ENCODE measurements at regions not wholly inside any gene's neighbourhood (a gene's known extent, or its start where the extent isn't known, plus 50 kb on each side); places are given as distances from the start of the nearest gene placed in this dataset.
"Not testable (repeated sequence)": the region's sequence is repeated elsewhere in the genome, so short reads cannot be mapped to it uniquely, and the experiment has no call there.

- DNase-seq (ENCODE audit: low spot score) (no peak), FAIRE-seq (no peak)
Observed at GRCh38 chr4:137866671-137867070, 334.4 kb upstream of the PCDH18 start.

GRCh38 chr4:137861682-137862081 lies 329.4 kb upstream of the PCDH18 start:
- no peak for DNase-seq (ENCODE audit: low spot score)

GRCh38 chr4:137853424-137853823 lies 321.1 kb upstream of the PCDH18 start:
- DNase-seq (ENCODE audit: low spot score) (no peak), FAIRE-seq (no peak)

More at GRCh38 chr4:137861682-137862081, 329.4 kb upstream of the PCDH18 start:
- no peak for FAIRE-seq

DNA sequence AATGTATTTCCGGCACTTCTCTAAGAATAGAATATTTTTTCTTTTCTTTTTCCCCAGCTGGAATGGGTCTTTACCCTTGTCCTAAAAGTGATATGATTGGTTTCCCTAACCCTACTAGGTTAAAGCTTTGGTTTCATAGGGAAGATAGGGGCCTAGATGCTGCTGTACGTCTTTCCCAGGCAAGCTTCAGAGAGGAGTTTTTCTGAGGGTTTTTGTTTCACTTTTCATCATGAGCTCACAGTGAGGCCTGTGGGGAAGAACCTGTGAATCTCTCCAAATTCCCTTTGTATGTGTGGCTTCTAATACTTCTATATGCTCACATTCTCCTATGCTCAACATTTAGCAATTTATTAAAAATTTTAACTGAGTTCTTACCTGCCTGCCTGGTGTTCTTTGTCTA lies 320.0 kb upstream of the PCDH18 start:
- FAIRE-seq (no peak), DNase-seq (ENCODE audit: low spot score) (no peak)

- FAIRE-seq (no peak), DNase-seq (ENCODE audit: low spot score) (no peak)
Observed at GRCh38 chr4:137851435-137851834, 319.1 kb upstream of the PCDH18 start.

DNA sequence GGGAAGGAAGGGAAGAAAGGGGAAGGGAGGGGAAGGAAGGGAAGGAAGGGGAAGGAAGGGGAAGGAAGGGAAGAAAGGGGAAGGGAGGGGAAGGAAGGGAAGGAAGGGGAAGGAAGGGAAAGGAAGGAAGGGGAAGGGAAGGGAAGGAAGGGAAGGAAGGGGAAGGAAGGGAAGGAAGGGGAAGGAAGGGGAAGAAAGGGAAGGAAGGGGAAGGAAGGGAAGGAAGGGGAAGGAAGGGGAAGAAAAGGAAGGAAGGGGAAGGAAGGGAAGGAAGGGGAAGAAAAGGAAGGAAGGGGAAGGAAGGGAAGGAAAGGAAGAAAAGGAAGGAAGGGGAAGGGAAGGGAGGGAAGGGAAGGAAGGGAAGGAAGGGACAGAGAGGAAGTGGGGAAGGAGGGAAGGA lies 295.7 kb upstream of the PCDH18 start:
- not testable (repeated sequence) for DNase-seq (ENCODE audit: low spot score); FAIRE-seq

DNA sequence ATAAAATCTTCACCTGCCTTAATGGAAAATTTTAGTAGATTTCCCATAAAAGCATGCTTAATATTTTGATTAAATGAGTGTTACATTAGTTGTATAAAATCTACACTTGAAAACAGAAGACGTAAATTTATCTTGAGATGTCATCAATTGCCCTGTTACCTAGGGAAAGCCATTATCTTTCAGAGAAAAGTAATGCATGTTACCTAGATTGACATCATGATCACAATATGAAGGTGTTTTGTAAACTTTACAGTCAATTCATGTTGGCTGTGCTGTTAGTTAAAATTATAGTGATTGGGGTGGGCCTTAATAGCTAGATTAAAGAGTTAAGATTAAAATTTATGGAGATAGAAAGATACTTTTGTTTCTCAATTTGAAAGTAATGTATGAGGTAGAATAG lies 293.2 kb upstream of the PCDH18 start:
- DNase-seq (ENCODE audit: low spot score) (no peak), FAIRE-seq (no peak)

- no peak for FAIRE-seq
- no peak for DNase-seq (ENCODE audit: low spot score)
Observed at GRCh38 chr4:137823007-137823406, 290.7 kb upstream of the PCDH18 start.

GRCh38 chr4:137819964-137820383 lies 287.7 kb upstream of the PCDH18 start:
- DNase-seq (ENCODE audit: low spot score) = peak; percentile 21
- no peak for FAIRE-seq

DNA sequence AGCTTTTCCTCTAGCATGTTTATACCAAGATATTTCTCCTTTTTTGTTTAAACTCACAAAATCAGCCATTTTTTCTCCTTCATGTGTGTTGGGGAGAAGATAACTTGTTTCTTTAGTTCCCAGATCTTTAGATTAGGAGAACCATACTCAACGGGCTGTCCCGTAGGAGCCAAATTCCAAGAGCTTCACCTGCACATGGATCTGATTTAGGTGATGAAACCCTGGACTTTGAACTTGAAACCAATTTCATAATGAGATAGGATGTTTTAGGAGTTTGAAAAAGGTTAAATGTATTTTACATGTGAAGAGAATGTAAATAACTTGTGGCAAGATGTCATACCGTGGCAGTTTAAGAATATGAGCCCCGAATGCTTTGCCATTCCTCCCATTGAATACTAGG lies 280.0 kb upstream of the PCDH18 start:
- no peak for DNase-seq (ENCODE audit: low spot score)
- no peak for FAIRE-seq

- FAIRE-seq (no peak), DNase-seq (ENCODE audit: low spot score) (no peak)
Observed at GRCh38 chr4:137806420-137806819, 274.1 kb upstream of the PCDH18 start.

GRCh38 chr4:137804906-137805495 lies 272.7 kb upstream of the PCDH18 start:
- FAIRE-seq (no peak), DNase-seq (ENCODE audit: low spot score) (no peak)

DNA sequence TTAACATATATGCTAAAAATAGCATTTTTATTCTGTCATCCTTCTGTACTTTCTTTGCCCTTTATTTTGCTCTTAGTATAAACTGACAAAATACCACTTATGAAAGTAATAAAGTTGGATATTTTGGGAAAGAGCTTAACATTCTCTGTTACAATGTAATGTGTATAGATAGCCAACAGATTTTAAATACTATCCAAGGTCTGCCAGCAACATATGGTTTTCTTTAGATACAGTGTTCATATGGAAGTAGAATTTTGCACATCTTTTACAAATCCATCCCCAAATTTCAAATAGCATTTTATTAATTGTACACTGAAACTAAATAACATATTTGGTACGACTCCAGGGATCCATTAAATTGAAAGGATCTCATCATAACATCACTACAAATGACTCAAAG lies 268.6 kb upstream of the PCDH18 start:
- DNase-seq (ENCODE audit: low spot score) (no peak), FAIRE-seq (no peak)

DNA sequence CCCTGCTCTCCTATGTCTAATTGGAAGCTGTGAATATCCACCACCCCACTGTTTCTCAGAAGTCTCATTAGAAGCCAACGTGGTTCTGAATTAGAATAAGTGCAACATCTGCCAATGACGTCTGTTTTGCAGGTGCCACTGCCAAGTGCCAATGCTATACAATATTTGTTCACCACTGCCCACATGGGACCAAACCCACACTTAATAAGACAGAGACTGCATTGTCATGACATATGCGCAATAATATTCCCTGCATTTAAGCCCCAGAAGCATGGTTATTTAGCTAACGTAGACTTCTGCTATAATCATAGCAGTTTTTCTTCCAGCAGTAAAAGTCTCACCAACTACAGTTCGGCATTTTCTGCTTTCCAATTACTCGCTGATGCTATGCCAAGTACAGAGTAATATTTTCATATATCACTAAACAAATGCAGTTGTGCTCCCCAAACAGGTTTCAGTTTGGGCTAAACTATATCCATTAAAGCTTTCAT lies 262.5 kb upstream of the PCDH18 start:
- FAIRE-seq = no peak
- DNase-seq (ENCODE audit: low spot score) = no peak

DNA sequence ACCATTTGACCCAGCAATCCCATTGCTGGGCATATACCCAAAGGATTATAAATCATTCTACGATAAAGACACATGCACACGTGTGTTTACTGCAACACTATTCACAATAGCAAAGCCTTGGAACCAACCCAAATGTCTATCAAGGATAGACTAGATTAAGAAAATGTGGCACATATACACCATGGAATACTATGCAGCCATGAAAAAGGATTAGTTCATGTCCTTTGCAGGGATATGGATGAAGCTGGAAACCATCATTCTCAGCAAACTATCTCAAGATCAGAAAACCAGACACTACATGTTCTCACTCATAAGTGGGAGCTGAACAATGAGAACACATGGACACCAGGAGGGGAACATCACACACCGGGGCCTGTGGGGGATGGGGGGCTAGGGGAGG lies 257.0 kb upstream of the PCDH18 start:
- FAIRE-seq; DNase-seq (ENCODE audit: low spot score): not testable (repeated sequence)

DNA sequence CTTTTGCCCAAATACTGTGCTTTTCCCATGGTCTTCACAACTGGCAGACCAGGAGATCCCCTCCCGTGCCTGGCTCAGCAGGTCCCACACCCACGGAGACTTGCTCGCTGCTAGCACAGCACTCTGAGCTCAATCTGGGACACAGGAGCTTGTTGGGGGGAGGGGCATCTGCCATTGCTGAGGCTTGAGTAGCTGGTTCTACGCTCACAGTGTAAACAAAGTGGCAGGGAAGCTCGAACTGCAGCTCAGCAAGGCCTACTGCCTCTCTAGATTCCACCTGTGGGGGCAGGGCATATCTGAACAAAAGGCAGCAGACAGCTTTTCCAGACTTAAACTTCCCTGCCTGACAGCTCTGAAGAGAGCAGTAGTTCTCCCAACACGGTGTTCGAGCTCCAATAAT lies 251.6 kb upstream of the PCDH18 start:
- FAIRE-seq; DNase-seq (ENCODE audit: low spot score): not testable (repeated sequence)

- FAIRE-seq (no peak), DNase-seq (ENCODE audit: low spot score) (no peak)
Observed at GRCh38 chr4:137775701-137776100, 243.4 kb upstream of the PCDH18 start.

DNA sequence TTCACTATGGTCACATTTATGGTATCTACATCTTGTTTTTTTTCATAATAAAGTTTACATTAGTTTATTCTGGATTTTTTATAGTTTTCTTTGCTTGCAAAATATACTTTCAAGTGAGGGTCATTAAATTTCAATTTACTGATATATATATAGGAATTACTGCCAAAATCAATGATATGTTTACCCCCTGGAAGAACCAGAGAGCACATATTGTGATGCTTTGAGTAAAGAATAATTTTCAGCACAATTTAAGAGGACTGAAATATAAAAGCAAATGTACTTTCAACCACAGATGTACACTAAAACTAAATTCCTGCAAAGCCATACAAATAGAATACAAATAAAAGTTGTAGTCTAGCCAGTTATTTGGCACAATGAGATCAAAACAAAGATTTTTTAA lies 242.2 kb upstream of the PCDH18 start:
- no peak for DNase-seq (ENCODE audit: low spot score)
- no peak for FAIRE-seq

- DNase-seq (ENCODE audit: low spot score) (no peak), FAIRE-seq (no peak)
Observed at GRCh38 chr4:137768881-137769280, 236.6 kb upstream of the PCDH18 start.

- no peak for DNase-seq (ENCODE audit: low spot score)
- no peak for FAIRE-seq
Observed at GRCh38 chr4:137768196-137768595, 235.9 kb upstream of the PCDH18 start.

- DNase-seq (ENCODE audit: low spot score) = no peak
- no peak for FAIRE-seq
Observed at GRCh38 chr4:137762591-137762990, 230.3 kb upstream of the PCDH18 start.

DNA sequence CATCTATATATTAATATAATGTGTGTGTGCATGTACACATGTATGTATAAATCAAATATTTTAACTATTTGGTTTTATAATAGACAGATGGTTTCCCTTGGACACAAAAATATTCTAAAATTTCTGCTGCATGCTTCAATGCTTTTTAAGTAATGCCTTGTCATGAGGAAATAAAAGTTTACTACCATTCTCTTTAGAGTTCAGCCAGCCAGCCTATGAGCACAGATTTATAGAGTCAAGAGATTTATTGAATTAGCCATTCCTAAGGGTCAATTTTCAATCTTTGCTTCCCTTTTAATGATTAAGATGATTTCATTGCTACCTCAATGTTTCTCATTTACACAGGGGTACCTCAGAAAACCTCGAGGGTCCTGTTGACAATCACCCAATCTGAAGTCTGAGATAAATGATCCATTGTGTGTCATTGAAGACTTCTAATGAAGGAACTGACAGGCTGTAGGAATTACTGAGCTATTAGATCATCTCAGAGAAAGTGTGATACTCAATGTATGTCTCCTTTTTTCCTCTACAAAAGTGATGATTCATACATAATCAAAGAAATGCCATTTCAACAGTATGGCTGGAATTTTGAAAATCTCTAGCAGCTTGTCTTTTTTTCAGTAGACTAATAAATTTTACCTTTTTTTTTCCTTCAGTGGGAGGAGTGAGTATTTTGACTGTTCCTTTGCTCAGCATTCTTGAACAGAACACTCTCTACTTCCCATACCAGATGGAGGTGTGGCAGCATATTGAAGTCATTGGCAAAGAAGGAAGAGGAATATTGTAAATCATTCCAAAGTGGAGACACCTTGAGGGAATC lies 222.6 kb upstream of the PCDH18 start:
- DNase-seq (ENCODE audit: low spot score) (peak; percentile 37), FAIRE-seq (no peak)

- DNase-seq (ENCODE audit: low spot score) = no peak
- no peak for FAIRE-seq
Observed at GRCh38 chr4:137749466-137749865, 217.2 kb upstream of the PCDH18 start.

Data from urothelium cell line (cell line).